Stimulated activated CD4-positive, alpha-beta T cell treated with anti-CD3 and anti-CD28 coated beads, Interleukin-1b, Interleukin-23, amount 100 ng/mL, for 1 hour (primary cell): ENCODE measurements at regions not wholly inside any gene's neighbourhood (a gene's known extent, or its start where the extent isn't known, plus 50 kb on each side); places are given as distances from the start of the nearest gene placed in this dataset.

Experiments
- DNase-seq, 2 donors: peaks; one replicate each; pipeline ENCODE4 v3.0.0-alpha.2; 2020; ENCODE audit warnings: low read depth in 2 of 2

DNA sequence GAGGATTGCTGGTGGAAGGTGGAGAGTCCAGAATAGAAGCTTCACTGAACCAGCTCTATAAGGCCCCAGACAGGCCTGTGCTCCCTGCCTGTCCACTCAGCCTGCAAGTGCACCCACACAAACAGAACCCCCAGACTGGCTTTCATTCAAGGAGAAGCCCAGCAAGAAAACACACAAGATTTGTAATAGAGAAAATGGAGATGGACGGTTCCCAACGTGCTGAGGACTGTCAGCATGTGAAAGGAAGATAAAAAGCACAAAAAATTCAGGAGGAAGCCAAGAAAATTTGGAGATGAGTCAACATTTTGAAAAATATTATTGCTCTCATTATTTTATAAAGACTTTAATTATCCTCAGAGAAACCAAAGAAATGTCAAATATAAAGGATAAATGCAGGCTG lies 218.2 kb upstream of the SLC10A2 start:
- DNase-seq, result no peak

DNA sequence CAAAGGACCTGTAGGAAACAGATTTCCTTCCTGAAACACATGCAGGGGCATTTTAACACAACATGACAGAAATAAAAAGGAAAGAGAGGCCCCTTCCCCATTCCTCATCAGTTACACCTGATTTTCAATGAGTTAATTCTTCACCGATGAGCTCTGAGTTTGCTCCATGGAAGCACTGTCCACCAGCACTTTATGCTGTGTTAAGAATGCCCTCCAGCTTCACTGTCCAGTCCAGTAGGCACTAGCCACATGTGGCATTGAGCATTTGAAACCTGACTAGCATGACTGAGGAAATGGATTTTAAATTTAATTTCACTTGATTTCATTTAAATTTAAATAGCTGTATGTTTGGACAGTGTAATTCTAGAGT lies 217.2 kb upstream of the SLC10A2 start:
- DNase-seq, result no peak

DNA sequence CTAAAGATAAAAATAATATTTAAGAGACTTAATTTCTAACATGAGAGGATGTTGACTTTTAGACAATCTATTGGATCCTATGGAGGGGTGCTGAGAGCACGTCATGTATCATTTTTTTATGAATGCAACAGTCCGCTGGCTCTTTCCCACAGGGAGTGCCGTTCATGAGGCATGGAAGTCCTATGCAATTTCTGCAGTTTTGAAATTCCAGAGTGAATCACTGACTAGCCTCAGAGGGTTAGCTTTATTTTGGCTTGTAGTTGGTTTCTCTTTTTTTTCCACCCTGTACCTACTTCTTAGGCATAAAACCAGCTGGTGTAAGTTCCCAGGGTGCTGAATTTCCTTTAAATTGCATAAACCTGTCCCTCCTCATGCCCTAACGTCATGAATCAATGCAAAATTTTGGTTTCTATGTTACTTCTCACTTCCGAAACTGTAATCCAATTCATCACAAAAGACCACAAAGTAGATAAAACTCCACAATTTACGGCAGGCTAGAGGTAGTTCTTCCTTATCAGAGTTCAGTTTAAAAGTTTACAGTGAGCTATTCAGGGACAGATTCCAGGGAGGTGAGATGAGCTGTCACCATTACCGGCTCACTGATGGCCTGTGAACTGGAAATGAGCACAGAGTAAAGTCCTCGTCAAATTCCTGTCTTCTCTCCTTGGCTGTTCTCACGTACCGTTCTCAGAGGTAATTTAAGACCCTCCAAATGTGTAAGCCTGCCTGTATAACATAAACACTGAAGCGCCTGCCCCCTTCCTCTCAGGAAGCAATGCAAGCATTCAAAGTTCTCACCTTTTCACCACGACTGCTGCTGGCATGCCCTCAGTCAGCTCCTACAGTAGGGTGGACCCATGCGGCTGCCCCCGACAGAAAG lies 216.6 kb upstream of the SLC10A2 start:
- DNase-seq, result no peak

DNA sequence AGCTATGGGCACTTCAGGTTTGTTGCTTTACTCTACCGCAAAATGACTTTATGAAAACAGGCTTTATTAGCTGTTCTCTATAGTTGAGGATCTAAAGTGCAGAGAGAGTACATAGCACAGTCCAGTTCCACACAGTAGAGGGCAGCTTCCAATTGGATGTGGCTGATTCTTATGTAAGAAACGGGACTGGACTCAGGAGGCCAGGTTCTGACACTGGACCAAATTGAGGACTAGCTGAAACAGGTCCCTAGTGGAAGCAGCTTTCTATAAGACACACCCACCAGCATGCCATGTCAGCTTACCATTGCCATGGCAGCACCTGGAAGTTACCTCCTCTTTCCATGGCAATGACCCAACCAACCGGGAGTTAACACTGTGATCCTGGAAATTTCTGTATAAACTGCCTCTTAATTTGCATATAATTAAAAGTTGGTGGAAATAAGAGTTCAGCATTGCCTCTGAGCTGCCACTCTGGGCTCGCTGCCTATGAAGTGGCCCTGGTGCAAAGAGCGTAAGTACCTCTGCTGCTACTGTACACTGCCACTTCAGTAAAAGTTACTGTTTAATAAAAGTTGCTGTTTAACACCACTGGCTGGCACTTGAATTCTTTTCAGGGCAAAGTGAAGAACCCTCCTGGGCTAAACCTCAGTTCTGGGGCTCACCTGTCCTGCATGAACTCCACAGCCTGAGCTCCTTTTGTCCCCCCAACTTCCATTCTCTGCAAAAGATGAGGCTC lies 211.9 kb upstream of the SLC10A2 start:
- no peak for DNase-seq

DNA sequence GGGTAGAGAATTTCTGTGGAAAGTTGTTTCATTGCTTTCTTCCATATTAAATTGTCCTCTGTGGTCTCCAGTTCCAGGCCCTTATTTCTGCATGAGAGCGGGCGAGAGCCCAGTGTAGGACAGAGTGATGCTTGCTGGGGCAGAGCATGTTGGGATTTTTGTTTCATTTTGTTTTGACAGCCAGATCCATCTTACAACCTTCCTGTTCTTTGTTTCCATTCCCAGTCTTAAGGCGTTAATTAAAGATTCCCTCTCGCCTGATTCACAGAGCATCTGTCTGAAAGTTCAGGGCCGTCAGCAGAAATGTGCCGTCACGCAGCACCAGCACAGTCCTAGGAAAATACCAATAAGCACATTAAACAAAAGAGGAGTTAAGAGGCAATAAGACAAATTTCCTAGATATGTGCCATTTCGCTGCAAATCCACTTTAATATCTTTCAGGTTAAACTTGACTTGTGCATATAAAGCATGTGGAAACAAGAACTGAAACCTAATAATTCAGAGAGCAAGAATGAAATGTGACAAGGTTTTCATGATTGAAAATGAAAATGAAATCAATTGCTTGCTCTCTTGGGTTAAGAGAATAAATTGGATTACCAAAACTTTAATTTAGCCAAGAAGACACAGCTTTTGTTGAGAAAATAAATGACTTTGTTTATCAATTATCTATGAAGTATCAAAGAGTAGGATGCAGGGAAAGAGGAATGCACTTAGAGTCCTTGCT lies 210.7 kb upstream of the SLC10A2 start:
- DNase-seq, result no peak

DNA sequence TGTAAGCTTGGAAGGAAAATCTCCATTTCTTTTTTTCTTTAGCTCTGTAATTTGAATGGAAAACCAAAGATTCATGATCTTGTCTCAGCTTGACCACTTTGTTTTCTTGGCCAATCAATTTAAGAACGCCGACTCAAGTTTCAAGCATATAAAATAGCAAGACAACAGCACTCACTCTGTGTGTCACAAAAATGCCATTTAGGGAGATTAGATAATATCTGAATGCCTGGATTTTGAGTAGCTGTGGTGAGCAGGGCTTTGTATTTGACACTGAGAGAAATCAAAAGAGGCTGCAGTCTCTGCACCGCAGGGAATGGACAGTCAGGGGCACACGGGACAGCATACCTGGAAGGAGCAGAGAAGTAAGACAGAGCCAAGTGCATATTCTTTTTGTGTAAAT lies 209.5 kb upstream of the SLC10A2 start:
- DNase-seq, result no peak

DNA sequence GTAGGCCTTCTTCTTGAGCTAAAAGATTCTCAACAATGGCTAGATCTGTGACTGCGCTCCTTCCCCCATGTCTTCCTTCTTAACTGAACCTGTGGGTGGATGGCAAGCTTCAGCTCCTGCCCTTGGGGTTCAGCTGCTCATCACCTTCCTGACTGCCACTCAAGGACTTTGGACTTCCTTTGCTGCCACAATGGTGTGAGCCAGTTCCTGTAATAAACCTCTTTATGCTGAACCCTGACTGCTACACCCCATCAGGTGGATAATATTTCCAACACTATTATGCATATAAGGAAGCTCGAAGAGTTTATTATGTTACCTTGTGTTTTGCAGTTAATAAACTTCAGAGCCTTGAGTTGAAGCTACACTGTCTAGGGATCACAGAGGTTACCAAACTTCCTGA lies 208.9 kb upstream of the SLC10A2 start:
- DNase-seq, result no peak

DNA sequence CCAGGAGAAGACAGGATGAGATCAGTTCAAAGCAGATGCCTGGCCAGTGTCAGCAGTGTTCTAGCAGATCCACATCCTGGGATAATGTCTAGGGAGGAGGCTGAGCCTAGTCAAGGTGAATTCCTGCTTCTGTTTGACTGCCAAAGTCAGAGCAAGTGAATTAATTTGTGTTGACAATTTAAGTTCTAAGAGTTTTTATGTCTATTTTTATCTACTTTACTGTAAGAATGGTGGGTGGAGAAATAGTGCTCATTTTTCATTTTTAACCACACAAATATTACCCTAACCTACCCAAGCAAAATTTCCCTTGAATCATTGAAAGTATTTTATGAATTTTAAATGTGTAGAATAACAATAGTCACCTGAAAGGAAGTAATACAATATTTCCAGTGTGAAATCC lies 207.6 kb upstream of the SLC10A2 start:
- no peak for DNase-seq

DNA sequence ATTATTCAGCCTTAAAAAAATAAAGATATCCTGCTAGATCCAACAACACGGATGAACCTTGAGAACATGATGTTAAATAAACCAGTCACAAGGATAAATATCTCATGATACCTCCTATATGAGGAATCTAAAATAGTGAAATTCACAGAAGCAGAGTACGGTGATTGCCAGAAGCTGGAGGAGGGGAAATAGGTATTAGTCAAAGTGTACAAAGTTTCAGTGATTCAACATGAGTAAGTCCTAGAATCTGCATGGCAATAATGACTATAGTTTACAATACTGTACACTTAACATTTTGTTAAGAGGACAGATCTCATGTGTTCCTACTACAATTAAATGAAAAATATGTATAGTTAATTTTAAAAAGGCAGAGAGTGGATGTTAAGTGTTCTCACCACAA lies 206.6 kb upstream of the SLC10A2 start:
- DNase-seq, result no peak

DNA sequence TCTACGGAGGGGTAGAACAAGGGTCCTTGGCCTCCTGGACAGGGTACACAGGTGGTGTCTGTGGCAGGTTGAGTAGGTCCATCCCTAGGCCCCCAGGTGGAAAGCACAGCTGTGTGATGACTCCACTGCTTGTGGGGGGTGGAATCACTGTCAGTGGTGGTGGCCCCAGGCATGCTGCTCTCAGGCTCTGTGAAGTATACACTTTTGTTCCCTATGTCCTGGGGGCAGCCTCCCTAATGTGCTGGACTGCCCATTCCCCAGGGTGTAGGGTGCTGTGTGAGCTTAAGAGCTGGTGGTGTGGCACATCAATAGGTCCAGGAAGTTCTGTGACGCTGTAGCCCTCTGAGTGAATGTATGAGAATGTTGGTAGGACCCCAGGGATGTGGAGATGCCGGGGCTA lies 197.2 kb upstream of the SLC10A2 start:
- DNase-seq, result no peak

DNA sequence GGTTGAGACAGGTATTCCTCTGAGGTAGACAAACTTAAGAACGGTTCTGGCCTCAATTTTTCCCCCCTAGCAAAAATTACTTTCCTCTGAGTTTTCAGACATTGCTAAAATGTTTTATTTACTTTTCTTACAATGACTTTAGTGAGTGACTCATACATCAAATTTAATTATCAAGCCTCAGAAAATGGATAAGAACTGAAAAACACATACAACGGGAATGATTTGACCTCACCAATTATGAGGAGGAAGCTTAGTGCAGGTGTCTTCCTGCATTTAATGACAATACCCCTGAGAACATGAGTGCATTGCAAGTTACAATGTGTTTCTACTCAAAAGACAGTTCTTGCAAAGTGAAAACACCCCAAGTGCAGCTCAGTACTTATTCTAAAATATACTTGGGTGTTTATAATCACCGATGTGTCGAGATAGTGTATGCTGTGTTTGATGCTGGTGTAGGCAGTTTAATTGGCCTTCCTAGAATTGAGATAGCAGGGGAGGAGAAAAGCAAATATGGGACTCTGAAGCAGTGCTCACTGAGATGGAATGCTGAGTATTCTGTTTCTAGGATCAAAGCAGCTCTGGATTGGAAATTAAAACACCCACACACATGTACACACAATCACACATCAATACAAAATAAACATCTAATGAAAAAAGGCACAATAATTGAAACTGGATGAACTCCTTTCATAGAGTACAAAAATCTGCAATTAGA lies 189.5 kb upstream of the SLC10A2 start:
- no peak for DNase-seq

DNA sequence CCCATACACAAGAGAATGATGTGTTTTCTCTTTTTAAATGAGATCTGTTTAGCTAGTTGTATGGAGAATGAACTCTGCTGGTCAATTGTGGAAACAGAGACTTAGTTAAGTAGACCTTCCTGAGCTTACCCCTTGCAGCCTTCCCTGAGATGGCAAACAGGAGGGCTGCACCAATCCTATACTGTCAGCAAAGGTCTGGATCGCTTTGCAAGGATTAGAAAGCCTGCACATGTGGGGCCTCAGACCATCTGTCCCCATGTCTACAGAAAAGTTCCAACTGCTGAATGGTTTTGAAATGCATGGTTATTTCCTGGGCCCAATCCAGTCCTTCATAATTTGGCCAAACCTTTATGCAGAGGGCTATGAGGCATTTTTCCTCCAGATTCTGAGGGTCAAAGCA lies 183.9 kb upstream of the SLC10A2 start:
- DNase-seq, result no peak

DNA sequence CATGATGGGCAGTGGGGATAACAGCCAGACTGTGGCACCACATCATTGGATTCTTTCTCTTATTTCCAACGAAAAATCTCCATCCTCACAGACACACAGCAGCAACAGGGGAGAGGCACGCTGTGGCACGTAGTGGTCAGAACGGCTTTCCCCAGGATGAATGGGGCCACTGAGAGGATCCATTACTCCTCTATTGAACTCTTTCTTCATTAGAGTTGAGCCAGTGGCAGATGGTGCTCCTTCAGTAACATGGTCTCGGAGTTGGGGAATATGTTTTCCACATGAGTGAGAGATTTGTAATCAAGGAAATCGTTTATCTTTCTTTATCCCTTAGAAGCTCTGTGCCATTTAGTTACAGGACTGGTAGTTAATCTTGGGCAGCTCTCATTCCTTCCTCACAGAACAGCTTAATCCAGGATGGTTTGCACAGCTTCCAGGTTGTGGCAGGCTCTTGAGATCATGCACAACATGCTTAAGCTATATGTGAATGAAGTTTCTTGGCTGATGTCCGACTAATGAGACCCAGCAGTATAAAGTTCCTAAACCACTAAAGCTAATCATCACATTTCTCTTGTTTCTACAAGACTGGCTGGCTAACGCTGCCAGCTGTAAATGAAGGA lies 180.5 kb upstream of the SLC10A2 start:
- no peak for DNase-seq

DNA sequence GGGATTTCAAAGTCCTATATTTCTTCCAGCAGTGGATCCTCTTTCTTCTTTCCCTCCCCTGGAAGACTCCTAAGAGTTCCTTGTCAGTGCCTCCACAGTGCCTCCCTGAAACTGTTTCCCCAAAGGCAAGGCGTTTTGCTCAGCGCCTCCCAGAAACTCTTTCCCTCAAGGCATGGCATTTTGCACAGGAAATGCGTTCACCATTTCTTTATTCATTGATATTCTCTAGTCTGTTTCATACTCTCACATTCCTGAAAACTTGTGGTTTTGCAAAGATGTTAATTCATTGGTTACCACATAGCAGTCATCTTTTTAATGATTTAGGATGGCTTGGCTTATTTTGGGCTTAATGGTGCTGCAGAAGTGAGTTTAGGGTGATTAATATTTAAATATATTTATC lies 177.3 kb upstream of the SLC10A2 start:
- DNase-seq, result no peak

DNA sequence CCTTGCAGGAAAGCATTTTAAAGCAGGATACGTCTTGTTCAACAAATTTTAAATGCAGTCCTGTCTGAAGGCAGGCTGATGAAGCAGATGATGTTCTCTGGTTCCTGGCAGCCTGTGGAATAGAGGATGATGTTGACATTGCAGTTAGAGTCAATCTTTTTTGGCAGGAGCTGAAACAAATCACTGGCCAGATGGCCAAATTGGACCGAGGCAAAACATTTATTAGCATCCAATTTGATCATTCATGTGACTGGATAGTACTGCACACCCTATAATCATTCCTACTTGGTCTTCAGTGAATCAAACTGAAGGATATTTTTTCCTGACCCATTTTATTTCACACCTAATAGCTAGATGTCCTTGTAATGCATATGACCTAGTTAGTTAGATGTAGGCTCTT lies 172.2 kb upstream of the SLC10A2 start:
- DNase-seq, result no peak

DNA sequence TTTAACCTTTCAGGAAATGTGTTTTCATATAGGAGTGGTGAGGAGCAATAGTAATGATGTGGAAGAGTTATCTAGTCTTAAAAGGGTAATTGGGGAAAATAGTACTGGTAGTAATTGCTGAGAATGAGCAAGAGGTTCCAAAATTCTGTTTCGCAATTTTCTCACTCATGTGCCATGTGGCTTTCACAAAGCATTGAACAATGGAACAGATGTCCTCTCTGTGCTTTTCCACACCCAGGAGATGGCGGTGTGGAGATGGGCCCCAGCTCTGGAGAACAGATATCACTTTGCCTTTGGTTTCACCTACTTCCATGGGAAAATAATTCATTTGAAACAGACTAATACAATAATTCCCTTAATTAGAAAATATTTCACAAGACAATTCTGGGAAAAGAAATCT lies 170.0 kb upstream of the SLC10A2 start:
- no peak for DNase-seq

DNA sequence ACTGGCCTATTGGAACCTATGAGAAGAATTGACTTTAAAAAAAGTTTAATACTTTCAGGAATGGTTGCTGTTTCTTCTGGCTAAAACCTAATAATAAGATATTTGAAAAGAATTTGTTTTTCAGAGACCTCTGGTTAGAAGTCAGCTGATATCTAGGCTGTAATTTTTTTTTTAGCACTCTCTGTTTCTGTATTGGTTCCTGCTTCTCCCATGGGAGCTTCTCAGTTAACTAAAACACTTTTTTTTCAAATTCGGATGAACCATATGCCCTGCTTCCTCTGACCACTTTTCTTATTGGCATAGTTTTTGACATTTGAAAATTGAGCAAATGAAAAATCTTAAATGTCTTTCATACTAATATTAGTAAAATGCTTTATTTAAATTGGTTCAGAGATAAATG lies 163.5 kb upstream of the SLC10A2 start:
- no peak for DNase-seq

DNA sequence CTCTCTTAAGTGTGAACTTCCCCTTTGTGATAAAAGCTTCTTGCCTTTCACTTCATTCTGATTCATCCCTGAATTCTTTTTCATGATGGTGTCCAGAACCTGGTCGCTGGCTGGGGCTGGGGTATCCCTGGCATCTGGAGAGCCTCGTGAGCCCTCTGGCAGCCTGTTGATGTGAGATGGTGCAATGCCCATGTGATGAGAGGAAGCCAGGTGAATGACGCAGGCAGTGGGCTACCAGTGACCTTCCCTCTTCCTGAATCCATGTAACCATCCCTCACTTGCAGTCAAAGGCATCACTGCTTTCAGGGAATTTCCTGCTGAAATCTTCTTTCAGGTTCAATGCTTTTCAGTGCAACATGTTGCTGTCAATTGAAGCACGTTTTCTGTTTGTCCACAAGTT lies 158.6 kb upstream of the SLC10A2 start:
- DNase-seq, result no peak

DNA sequence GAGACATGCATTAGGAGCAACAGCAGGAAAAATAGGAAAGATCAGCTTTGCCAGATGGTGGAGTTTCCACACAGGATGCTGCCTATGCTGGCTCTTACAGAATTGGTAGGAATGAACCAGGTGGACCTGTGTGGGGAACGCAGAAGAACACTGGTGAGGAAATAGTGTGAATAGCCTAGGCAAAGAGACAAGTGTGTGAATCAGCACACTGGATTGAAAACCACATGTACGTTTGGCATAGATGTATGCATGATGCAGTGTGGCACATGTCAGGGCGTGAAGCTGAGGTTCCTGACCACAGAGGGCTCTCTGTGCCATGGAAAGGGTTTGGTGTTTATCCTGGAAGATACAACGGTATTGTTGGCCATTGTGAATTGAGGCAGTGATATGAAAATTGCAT lies 156.5 kb upstream of the SLC10A2 start:
- no peak for DNase-seq

DNA sequence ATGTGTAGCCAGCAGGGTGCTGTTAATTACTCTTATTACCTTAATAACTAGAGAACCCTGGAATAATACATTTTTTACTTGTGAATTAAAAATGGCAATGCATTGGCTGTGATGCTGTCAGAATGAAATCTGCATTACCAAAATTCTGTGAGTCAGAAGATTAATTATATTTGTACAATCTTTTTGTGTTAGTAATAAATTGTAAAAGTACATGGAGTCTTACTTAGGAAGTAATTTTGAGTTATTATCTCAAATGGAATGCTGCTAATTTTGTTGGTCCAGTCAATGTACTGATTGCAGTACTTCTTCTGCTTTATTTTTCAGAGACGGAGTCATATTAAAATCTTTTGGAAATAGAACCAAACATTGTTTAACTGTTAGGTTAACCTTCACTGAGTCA lies 152.0 kb upstream of the SLC10A2 start:
- no peak for DNase-seq

DNA sequence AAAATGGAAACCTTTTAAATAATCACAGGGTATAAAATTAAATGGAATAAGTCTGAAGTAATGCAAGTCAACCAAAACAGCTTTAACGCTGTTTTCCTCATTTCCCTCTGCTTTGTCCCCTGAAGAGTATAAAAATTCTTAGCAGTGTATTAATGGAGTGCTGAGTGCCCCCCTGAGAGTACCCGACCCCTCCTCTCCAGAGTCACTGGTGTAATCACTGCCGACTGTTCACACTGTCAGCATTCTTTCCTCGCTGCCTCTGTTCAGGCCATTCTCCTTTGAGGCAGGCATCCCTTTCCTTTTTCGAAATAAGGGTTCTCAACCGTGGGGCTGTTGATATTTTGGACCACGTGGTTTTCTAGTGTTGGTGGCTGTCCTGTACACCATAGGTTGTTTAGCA lies 146.9 kb upstream of the SLC10A2 start:
- no peak for DNase-seq

DNA sequence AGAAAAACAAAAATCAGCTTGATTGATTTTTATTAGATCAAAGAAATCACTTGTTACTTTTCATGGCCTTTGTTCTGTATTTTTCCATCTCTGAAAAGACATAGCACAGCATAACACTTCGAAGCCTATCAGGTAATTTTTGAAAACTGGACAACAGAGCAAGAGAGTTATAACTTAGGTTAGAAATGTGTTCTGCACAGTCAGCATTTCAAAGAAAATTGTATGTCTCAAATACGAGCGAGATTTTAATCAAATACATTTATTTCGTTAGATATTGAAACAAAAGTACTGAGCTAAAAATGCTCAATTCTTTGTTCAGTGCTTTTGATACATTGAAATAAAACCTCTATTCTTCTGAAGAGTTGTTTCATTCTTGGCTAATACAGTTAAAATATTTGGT lies 144.1 kb upstream of the SLC10A2 start:
- DNase-seq, result no peak
